Endothelial cell (in vitro differentiated cells): ENCODE measurements at regions not wholly inside any gene's neighbourhood (a gene's known extent, or its start where the extent isn't known, plus 50 kb on each side); places are given as distances from the start of the nearest gene placed in this dataset.
A peak's percentile ranks its signal among the peaks of the same experiment; 100 is the strongest.

Experiments
- DNase-seq: peaks from one replicate; pipeline ENCODE4 v3.0.0; 2021; ENCODE audit warnings: low spot score
- H3K27ac Mint-ChIP-seq: one replicate; pipeline ENCODE4 v1.8.0; 2021; ENCODE audit warnings: mixed read lengths, inconsistent platforms; ENCODE audit not compliant: unreplicated experiment
- H3K27me3 Mint-ChIP-seq: one replicate; pipeline ENCODE4 v1.8.0; 2021; ENCODE audit warnings: mild to moderate bottlenecking, moderate library complexity, mixed read lengths, inconsistent platforms; ENCODE audit not compliant: unreplicated experiment
- H3K36me3 Mint-ChIP-seq: one replicate; pipeline ENCODE4 v1.8.0; 2021; ENCODE audit warnings: mild to moderate bottlenecking, low read depth, mixed read lengths, inconsistent platforms; ENCODE audit not compliant: unreplicated experiment
- H3K4me1 Mint-ChIP-seq: one replicate; pipeline ENCODE4 v1.8.0; 2021; ENCODE audit warnings: mild to moderate bottlenecking, mixed read lengths, inconsistent platforms; ENCODE audit not compliant: unreplicated experiment
- H3K4me3 Mint-ChIP-seq: one replicate; pipeline ENCODE4 v1.8.0; 2021; ENCODE audit warnings: mild to moderate bottlenecking, mixed read lengths, inconsistent platforms; ENCODE audit not compliant: unreplicated experiment
- H3K9me3 Mint-ChIP-seq: one replicate; pipeline ENCODE4 v1.8.0; 2021; ENCODE audit warnings: mixed read lengths, inconsistent platforms; ENCODE audit not compliant: unreplicated experiment
- TF ChIP-seq, protein P1 (sequence below): fragments of 200-600 bp; sonication (generic); IDR thresholded peaks from one replicate; pipeline ENCODE4 v1.5.0; 2021; ENCODE audit warnings: antibody characterized with exemption; ENCODE audit not compliant: unreplicated experiment

DNA sequence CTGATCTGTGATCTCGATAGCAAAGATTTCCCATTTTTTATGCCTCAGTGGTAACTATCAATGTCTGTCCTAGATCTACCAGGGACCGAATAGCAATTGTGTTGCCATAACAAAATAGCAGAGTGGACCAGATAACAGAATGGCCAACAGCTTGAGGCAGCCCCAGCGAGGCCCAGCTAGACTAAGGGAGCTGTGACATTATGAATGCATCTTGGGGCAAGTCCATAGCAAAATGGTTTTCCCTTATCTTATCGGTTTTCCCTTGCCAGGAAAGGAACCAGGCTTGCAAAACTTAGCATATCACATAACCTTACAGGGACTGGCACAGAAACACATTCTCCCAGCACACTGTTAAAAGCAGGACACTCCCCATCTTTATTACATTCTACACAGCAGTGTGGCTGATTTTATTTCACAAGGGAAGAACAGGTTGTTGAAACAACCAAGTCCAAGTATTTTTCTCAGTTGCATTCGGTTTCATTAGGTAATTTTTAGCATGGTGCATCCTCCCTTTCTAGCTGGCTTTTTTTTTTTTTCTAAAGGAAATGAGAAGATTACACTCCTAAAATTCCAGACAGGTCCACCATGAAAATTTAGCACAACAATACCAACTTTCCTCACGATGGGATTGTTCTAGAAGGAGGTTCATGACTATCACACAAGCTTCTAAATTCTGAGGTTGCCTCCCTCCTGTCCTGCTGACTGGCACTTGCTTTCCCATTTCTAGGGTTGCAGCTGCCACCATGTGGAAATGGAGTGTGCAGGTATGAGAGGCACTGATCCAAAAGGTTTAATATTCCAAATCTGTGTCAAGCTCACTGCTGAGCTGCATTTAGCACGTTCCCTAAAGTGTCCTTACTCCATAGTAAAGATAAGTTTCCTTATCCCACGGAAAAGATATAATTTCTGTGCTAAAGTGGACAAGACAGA, 97.0 kb upstream of the SLC35G4 start:
- Mint-ChIP-seq H3K4me1 (no peaks in the 10 kb centered on the region), H3K36me3 (no peaks in the 10 kb centered on the region), H3K9me3 (no peaks in the 10 kb centered on the region), H3K27ac (no peak overlapping the region), H3K4me3 (no peak overlapping the region), H3K27me3 (no peaks in the 10 kb centered on the region)
- DNase-seq = peak; percentile 17
- TF ChIP-seq, protein P1, sequence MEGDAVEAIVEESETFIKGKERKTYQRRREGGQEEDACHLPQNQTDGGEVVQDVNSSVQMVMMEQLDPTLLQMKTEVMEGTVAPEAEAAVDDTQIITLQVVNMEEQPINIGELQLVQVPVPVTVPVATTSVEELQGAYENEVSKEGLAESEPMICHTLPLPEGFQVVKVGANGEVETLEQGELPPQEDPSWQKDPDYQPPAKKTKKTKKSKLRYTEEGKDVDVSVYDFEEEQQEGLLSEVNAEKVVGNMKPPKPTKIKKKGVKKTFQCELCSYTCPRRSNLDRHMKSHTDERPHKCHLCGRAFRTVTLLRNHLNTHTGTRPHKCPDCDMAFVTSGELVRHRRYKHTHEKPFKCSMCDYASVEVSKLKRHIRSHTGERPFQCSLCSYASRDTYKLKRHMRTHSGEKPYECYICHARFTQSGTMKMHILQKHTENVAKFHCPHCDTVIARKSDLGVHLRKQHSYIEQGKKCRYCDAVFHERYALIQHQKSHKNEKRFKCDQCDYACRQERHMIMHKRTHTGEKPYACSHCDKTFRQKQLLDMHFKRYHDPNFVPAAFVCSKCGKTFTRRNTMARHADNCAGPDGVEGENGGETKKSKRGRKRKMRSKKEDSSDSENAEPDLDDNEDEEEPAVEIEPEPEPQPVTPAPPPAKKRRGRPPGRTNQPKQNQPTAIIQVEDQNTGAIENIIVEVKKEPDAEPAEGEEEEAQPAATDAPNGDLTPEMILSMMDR = no peak

DNA sequence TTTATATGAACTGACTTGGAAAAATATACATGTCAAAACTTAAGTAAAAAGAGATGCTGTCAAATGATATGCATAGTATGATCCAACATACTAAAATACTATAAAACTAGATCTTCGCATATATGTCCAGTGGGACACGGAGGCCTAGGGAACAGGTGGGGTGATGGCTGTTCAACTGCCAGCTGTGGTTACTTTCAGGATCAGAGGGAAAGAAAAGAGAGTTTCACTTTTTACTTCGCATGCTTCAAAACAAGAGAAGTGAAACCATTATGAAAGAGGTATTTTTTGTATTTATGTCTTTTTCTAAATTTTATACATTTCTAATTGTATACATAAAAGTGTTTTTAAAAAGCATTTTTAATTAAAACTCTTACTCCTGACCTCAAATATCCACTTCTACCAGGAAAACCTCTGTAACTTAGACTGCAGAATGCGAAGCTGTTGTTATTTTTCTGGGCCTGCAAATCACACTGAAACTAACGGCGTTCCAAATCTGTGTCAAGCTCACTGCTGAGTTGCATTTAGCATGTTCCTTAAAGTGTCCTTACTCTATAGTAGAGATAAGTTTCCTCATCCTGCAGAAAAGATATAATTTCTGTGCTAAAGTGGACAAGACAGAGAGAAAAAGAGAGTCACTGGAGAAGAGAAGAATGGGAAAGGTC, 97.8 kb upstream of the SLC35G4 start:
- TF ChIP-seq, protein P1 = no peak
- Mint-ChIP-seq H3K4me1 (no peaks in the 10 kb centered on the region), H3K4me3 (no peak overlapping the region), H3K36me3 (no peaks in the 10 kb centered on the region), H3K9me3 (no peaks in the 10 kb centered on the region), H3K27me3 (no peaks in the 10 kb centered on the region), H3K27ac (no peak overlapping the region)
- no peak for DNase-seq

DNA sequence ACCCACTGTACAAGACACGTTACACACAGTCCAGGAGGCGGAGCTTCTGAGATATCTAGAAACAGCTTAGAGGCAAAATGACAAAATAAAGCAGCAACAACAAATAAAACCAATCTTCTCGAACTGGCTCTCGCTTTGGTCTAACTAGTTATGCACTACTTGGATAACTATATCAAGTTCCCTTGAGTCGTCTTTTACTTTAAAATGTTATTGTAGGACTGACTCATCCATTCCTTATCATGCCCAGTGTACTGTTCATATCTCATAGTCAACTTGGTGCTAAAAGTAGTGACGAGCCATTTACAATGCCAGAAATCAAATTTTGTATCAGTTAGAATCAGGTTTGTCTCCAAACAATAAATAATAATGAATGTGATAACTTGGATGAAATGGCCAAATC, 102.5 kb upstream of the SLC35G4 start:
- no peak for DNase-seq
- H3K36me3 Mint-ChIP-seq = no peaks in the 10 kb centered on the region
- H3K27me3 Mint-ChIP-seq = no peaks in the 10 kb centered on the region
- H3K4me1 Mint-ChIP-seq = no peaks in the 10 kb centered on the region
- no peak overlapping the region for H3K4me3 Mint-ChIP-seq
- H3K27ac Mint-ChIP-seq = no peak overlapping the region
- TF ChIP-seq, protein P1 = no peak
- no peaks in the 10 kb centered on the region for H3K9me3 Mint-ChIP-seq

DNA sequence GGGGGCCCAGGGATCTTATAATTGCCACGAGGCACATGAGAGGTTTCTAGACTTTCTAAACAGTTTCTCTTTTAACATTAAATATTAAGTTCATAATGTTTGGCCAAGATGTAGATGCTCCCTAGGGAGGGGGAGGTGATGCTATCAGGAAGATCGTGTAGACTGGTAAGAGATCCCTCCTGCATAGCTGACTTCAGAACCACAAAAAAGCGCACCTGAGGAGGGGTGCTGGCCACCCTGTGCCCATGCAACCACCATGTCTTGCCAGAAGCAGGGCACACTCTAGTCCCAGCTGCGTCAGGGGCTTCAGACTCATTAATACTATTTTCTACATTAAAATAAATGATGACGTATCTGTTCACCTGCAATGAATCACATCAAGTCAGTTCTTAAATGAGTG, 103.4 kb upstream of the SLC35G4 start:
- Mint-ChIP-seq H3K27me3 (no peaks in the 10 kb centered on the region), H3K27ac (no peak overlapping the region), H3K36me3 (no peaks in the 10 kb centered on the region), H3K4me1 (no peaks in the 10 kb centered on the region), H3K4me3 (no peak overlapping the region), H3K9me3 (no peaks in the 10 kb centered on the region)
- TF ChIP-seq, protein P1 = no peak
- DNase-seq = no peak

DNA sequence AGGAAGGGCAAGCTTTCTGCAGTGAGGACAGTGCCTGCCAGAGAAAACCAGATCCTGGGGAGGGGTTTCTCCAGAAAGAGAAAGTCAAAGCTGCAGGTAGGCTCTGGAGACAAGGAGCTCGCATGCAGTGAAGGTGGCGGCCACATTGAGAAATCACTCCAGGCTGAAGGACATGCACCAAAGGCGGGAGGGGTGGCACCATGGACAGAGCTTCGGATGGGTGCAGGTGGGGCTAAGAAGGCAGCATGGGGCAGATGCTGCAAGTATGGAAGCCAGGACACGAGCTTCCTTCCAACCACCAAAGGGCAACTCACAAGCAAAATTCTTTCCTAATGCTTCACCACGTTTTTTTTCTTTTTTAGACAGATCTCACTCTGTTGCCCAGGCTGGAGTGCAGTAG, 104.4 kb upstream of the SLC35G4 start:
- no peak for DNase-seq
- Mint-ChIP-seq H3K4me3 (no peak overlapping the region), H3K27ac (no peak overlapping the region), H3K36me3 (no peaks in the 10 kb centered on the region), H3K27me3 (no peaks in the 10 kb centered on the region), H3K9me3 (no peaks in the 10 kb centered on the region), H3K4me1 (no peaks in the 10 kb centered on the region)
- TF ChIP-seq, protein P1 = no peak
